Activated naive CD8-positive, alpha-beta T cell (primary cell): ENCODE measurements at regions not wholly inside any gene's neighbourhood (a gene's known extent, or its start where the extent isn't known, plus 50 kb on each side); places are given as distances from the start of the nearest gene placed in this dataset.
"Not testable (repeated sequence)": the region's sequence is repeated elsewhere in the genome, so short reads cannot be mapped to it uniquely, and the experiment has no call there.

ENCODE experiments used
- H3K27ac Mint-ChIP-seq: one replicate; pipeline ENCODE4 v1.8.0; 2021; ENCODE audit warnings: mixed read lengths
- H3K27me3 Mint-ChIP-seq: one replicate; pipeline ENCODE4 v1.8.0; 2021; ENCODE audit warnings: mixed read lengths
- H3K36me3 Mint-ChIP-seq: one replicate; pipeline ENCODE4 v1.8.0; 2021; ENCODE audit warnings: mixed read lengths
- H3K4me1 Mint-ChIP-seq: one replicate; pipeline ENCODE4 v1.8.0; 2021; ENCODE audit warnings: low read depth, mixed read lengths
- H3K4me3 Mint-ChIP-seq: one replicate; pipeline ENCODE4 v1.8.0; 2021; ENCODE audit warnings: mild to moderate bottlenecking, mixed read lengths
- H3K9me3 Mint-ChIP-seq: one replicate; pipeline ENCODE4 v1.8.0; 2021; ENCODE audit warnings: low read depth, mixed read lengths

DNA sequence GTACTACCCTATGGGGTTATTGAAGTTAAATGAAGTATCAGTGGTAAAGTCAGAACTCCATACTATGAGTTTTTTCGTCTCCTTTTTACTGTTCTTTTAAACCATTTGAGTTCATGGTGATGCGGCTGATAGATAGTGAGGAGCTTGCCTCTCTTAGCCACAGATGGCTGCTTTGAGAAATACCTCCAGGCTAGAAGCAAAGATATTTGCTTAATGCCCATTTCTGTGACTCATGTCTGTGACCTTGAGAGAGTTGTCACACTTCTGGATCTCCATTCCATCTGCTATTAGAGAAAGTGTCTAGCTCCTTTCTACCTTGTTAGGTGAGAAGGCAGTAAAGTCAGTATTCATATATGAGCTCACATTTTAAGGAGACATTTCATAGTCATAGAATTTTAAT lies 89.5 kb upstream of the PLXNA2 start:
- H3K4me1 Mint-ChIP-seq: no peaks in the 10 kb centered on the region
- no peak overlapping the region for H3K27ac Mint-ChIP-seq
- no peaks in the 10 kb centered on the region for H3K9me3 Mint-ChIP-seq
- no peak overlapping the region for H3K4me3 Mint-ChIP-seq
- peaks cover 22% of the 10 kb centered on the region for H3K27me3 Mint-ChIP-seq
- H3K36me3 Mint-ChIP-seq: no peaks in the 10 kb centered on the region

DNA sequence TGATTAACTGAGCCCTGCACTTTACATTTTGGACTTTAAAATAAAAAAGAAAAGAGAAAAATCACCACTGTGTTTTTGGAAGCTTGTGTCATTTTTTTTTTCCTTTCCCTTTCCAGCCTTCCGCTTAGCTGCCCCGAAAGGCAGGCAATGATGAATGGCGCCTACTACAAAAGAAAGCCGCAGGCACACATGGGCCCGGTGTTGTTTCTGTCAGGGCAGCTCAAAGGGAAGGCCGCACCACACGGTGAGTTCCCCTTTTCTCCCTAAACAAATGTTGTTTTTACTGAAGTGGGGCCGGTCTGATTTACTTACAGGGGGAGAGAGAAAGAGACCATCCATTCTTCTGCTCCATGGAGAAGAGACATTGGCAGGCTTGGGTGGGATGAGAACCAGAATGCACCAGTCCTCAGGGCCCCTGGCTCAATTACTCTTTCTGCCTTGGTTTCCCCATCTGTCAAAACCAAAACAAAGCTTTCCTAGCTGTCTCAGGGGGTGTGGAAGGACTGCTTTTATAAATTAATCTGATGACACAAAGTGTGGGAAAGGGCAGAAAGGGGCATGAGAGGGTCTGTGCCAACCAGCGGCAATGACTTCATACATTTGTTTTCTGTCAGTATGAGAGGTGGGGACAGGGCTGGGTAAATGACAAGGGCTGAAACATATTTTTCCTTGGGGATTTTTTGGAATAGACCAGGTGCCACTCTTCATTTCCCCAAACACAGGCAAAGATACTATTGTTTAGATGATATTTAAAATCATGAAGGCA lies 91.4 kb upstream of the PLXNA2 start:
- H3K27ac Mint-ChIP-seq: no peak overlapping the region
- no peak overlapping the region for H3K4me3 Mint-ChIP-seq
- H3K9me3 Mint-ChIP-seq: no peaks in the 10 kb centered on the region
- no peaks in the 10 kb centered on the region for H3K4me1 Mint-ChIP-seq
- no peaks in the 10 kb centered on the region for H3K36me3 Mint-ChIP-seq
- H3K27me3 Mint-ChIP-seq: peaks cover 16% of the 10 kb centered on the region

DNA sequence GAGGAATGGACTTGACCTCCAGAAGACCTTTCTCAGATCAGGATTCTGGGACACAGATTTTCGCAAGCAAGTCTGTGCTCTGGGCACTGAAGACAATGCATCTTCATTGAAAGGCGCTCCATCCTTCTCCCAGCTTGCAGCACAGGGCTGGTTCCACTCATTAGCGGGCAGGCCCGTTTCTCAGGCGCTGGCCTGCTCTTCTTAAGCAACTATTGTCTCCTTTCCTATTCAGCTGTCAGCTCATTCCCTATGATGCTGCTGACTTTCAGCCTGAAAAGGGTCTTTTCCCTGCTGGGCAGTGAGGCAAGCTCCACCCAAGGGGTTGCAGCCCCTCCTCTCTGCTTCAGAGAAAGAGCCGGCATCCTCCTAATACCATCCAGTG lies 91.9 kb upstream of the PLXNA2 start:
- no peaks in the 10 kb centered on the region for H3K4me1 Mint-ChIP-seq
- H3K4me3 Mint-ChIP-seq: no peak overlapping the region
- no peak overlapping the region for H3K27ac Mint-ChIP-seq
- H3K36me3 Mint-ChIP-seq: no peaks in the 10 kb centered on the region
- no peaks in the 10 kb centered on the region for H3K9me3 Mint-ChIP-seq
- H3K27me3 Mint-ChIP-seq: peaks cover 15% of the 10 kb centered on the region

DNA sequence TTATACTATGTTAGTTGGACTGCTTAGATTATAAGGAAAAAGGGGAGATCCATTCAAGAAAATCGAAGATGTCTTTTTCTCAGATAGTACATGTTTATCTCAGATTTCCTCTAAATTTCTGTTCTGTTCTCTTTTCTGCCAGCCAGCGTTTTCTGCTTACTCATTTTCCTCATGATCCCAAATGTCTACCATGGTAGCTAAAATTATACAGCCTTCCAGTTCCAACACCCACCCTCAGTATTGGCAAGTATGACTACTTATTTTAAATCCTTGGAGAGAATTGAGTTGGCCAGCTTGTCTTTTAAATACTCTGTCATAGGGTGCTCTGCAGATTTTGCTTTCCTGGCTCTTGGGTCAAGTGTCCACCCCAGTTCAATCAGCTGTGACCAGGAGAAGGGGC lies 95.7 kb upstream of the PLXNA2 start:
- H3K4me3 Mint-ChIP-seq: no peak overlapping the region
- no peak overlapping the region for H3K27ac Mint-ChIP-seq
- H3K36me3 Mint-ChIP-seq: no peaks in the 10 kb centered on the region
- no peaks in the 10 kb centered on the region for H3K9me3 Mint-ChIP-seq
- peaks cover 4% of the 10 kb centered on the region for H3K27me3 Mint-ChIP-seq
- no peaks in the 10 kb centered on the region for H3K4me1 Mint-ChIP-seq

DNA sequence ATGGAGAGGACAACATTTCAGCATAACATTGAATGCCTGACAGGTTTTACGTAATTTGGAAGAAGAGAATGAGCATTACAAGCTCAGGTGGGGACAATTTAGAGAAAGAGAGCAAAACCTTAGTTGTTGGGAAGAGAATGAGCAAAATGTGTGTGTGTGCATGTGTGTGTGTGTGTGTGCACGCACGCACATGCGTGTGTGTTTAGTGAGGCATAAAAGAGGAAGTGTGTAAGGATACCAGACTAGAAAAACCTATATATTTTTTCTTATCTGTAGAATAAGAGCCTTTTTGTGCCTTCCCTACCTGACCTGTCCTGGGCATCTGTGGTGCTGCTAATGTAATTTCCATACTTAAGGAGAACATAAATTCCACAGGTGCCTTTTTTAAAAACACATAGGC lies 99.0 kb upstream of the PLXNA2 start:
- no peaks in the 10 kb centered on the region for H3K9me3 Mint-ChIP-seq
- no peaks in the 10 kb centered on the region for H3K4me1 Mint-ChIP-seq
- H3K36me3 Mint-ChIP-seq: no peaks in the 10 kb centered on the region
- no peak overlapping the region for H3K4me3 Mint-ChIP-seq
- H3K27ac Mint-ChIP-seq: no peak overlapping the region
- peaks cover 2% of the 10 kb centered on the region for H3K27me3 Mint-ChIP-seq

DNA sequence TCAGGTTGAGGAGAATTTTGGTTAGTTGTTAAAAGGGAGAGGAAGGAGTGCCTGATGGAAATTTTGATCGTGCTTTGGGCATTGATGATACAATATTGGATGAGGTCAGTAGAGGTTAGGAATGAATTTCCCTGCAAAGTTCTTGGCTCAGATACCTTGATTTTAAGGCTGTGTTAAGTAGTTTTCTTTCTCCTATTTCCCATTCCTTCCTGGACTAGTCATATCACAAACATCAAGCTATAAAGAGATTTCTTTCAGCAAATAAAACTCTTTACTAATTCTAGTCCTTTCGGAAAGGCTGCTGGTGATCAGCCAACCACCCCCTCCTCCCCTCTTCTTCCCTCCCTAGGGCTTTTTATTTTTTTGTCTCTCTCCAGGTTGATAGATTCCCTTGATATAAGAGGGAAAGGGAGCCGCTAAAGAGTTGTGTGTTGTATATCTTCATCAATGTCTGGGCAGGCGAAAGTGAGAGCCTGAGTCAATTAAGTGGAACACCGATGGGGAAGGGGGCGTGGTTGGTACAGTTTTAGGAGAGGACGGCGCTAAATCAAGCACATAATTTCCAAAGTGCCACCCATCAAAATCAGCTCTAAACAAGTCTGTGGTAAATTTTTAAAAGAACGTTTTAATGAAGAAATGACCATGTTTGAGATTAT lies 100.1 kb upstream of the PLXNA2 start:
- Mint-ChIP-seq H3K9me3 (no peaks in the 10 kb centered on the region), H3K27ac (no peak overlapping the region), H3K36me3 (no peaks in the 10 kb centered on the region), H3K4me3 (no peak overlapping the region), H3K27me3 (peaks cover 2% of the 10 kb centered on the region), H3K4me1 (no peaks in the 10 kb centered on the region)

DNA sequence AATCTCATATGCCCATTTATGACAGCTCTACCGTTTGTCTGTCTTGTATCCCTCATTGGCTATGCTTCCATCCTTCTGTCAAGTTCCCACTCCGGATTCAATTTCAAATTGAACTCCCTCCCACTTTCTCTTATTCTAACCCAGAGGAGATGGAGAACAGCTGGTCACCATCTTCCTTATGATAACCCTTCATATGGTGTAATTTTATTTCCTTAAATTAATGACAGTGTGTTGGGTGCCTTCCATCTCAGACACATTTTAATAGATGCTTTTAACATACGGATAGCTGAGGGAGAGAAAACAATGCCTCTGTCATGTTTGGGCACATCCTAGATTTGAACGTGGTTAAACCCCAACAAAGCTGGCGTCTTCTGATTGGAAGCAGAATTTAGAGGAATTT lies 103.0 kb upstream of the PLXNA2 start:
- no peaks in the 10 kb centered on the region for H3K36me3 Mint-ChIP-seq
- no peak overlapping the region for H3K27ac Mint-ChIP-seq
- no peaks in the 10 kb centered on the region for H3K4me1 Mint-ChIP-seq
- H3K27me3 Mint-ChIP-seq: peaks cover 2% of the 10 kb centered on the region
- H3K4me3 Mint-ChIP-seq: no peak overlapping the region
- no peaks in the 10 kb centered on the region for H3K9me3 Mint-ChIP-seq

DNA sequence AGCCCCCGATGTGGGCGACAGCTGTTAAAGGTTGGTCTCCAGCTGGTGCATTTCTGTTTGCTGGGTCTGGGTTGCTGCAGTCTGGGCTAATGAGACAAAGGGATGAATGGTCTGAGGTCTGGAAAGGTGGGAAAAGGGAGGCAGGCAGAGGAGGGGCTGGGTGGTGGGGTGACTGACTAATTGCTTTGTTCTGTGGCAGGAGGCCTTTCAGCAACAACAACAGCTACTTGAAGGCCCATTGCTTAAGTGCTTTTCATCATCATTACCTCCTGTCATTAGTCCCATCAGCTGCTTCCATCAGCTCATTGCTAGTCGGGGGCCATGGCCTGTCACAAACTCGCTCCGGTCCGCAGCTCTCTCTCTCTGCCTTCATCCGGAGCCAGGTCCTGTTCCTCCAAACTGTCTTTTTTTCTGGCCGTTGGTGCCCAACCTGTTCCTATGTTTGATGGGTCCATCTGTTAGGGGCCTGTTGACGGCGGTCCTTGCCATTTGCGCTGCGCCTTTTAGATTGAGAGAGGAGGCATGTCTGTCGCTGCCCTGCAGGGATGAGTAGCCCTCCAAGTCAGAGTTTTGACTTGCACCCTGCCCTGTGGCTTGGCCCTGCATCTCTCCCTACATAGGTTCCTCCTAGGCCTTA lies 105.6 kb upstream of the PLXNA2 start:
- Mint-ChIP-seq H3K36me3 (no peaks in the 10 kb centered on the region), H3K4me1 (no peaks in the 10 kb centered on the region), H3K9me3 (no peaks in the 10 kb centered on the region), H3K27ac (no peak overlapping the region), H3K27me3 (peaks cover 2% of the 10 kb centered on the region), H3K4me3 (no peak overlapping the region)

DNA sequence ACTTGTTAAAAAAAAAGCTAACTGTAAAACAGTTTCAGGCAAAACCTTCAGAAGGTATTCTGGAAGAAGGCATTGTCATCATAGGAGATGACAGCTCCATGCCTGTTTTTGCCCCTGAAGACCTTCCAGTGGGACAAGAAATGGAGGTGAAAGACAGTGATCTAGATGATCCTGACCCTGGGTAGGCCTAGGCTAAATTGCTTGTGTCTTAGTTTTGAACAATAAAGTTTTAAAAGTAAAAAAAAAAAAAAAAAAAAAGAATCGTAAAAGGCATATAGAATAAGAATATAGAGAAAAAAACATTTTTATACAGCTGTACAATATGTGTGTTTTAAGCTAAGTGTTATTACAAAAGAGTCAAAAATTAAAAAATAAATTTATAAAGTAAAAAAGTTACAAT lies 106.6 kb upstream of the PLXNA2 start:
- Mint-ChIP-seq H3K27me3 (peaks cover 2% of the 10 kb centered on the region), H3K4me1 (no peaks in the 10 kb centered on the region), H3K27ac (no peak overlapping the region), H3K4me3 (no peak overlapping the region), H3K9me3 (no peaks in the 10 kb centered on the region), H3K36me3 (no peaks in the 10 kb centered on the region)

DNA sequence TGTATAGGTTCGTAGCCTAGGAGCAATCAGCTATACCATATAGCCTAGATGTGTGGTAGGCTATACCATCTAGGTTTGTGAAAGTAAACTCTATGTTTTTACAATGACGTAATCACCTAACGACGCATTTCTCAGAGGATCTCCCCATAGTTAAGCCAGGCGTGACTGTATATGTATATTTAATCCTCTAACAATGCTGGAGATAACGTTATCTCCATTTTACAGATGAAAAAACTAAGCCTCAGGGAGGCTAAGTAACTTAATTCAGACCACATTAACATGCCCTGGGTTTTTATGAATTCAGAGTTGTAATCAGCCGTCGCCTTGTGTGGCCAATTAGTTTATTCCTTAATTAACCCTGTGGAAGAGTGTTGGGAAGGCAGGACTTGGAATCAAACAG lies 107.7 kb upstream of the PLXNA2 start:
- no peaks in the 10 kb centered on the region for H3K36me3 Mint-ChIP-seq
- no peak overlapping the region for H3K4me3 Mint-ChIP-seq
- H3K9me3 Mint-ChIP-seq: no peaks in the 10 kb centered on the region
- no peaks in the 10 kb centered on the region for H3K4me1 Mint-ChIP-seq
- peaks cover 2% of the 10 kb centered on the region for H3K27me3 Mint-ChIP-seq
- H3K27ac Mint-ChIP-seq: no peak overlapping the region

DNA sequence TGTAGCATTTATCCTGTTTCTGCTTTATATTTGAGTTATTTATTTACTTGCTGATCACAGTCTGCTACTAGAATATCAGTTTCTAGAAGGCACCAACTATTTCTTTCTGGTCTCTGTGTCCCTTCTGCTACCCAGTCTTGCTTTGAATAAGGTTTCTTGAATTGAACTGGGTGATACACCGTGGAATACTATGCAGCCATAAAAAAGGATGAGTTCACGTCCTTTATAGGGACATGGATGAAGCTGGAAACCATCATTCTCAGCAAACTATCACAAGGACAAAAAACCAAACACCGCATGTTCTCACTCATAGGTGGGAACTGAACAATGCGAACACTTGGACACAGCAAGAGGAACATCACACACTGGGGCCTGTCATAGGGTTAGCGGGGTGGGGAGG lies 109.6 kb upstream of the PLXNA2 start:
- not testable (repeated sequence) for H3K27ac Mint-ChIP-seq, H3K9me3 Mint-ChIP-seq, H3K4me3 Mint-ChIP-seq

DNA sequence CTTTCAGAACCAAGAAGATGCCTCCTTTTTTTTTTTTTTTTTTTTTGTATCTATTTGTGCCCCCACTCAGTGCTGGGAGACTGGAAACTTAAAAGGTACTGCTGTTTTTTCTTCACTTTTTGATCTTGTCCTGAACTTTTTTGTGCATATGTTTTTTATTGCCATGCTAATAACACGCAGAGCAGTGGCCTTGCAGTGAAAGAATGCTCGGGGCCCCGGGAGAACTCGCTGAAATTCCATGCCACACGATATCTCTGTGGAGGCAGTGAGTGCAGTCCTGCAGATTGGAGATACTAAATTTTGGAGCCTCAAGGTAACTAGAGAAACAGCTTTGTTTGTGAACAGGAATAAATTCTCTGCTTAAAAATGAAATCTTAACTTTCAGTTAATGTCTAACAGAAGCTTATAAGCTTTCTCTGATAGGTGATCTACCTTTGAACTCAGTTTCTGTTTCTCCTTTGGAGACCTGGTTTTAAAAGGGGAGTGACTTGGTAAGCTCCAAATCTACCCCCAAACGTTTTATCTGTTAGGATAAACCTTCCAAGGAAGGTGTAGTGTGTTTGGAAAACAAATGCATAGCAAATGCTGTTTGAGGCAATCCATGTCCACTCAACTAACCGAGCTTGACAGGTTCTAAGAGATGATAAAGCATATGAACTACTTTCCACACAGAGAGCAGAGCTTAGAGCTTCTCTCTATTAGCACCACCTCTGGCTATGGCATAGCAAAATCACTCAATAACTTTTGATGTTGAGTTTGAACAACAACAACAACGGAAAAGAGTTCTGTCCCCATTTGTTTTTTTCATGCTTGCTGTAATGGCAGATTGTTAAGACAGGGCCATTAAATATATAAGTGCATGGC lies 113.7 kb upstream of the PLXNA2 start:
- Mint-ChIP-seq H3K9me3 (no peaks in the 10 kb centered on the region), H3K27ac (no peak overlapping the region), H3K4me1 (no peaks in the 10 kb centered on the region), H3K36me3 (no peaks in the 10 kb centered on the region), H3K27me3 (peaks cover 8% of the 10 kb centered on the region), H3K4me3 (no peak overlapping the region)

More for the DNA sequence above, 109.6 kb upstream of the PLXNA2 start:
- not testable (repeated sequence) for H3K36me3 Mint-ChIP-seq, H3K27me3 Mint-ChIP-seq, H3K4me1 Mint-ChIP-seq

DNA sequence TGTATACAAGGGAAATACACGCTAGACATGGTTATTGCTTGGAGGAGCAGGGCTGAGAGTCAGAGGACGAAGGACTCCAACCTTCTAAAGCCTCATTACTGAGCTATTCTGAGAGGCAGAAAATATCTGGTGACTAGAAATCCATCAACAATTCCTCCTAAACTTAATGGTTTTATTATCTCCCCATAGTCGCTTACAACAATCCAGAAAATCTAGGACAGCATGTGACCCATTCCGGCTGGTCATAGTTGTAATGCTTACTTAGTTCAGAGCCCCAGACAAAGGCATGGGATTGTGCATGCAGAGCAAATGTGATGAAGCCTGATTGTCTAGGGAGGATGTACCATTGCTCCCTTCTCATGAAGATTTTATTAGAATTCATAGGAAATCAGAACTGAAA lies 114.5 kb upstream of the PLXNA2 start:
- Mint-ChIP-seq H3K4me1 (no peaks in the 10 kb centered on the region), H3K36me3 (no peaks in the 10 kb centered on the region), H3K27me3 (peaks cover 10% of the 10 kb centered on the region), H3K4me3 (no peak overlapping the region), H3K27ac (no peak overlapping the region), H3K9me3 (no peaks in the 10 kb centered on the region)

DNA sequence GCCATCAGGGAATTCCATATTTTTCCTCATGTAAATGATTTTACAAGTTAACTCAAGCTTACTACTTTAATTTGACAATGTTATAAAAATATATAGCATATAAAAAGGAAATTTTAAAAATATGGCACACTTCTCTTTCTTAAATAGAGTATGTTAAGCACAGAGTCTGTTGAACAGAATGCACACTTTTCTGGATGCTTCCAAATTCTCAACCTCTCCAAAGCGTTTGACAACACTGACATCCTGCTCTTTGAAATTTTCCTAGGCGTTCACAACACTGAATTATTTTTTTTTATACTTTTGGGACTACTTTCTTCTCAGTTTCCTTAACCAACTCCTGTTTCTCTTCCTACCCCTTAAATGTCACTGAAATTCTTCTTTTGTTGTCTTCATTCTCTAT lies 117.8 kb upstream of the PLXNA2 start:
- H3K36me3 Mint-ChIP-seq: no peaks in the 10 kb centered on the region
- no peaks in the 10 kb centered on the region for H3K9me3 Mint-ChIP-seq
- H3K27ac Mint-ChIP-seq: no peak overlapping the region

DNA sequence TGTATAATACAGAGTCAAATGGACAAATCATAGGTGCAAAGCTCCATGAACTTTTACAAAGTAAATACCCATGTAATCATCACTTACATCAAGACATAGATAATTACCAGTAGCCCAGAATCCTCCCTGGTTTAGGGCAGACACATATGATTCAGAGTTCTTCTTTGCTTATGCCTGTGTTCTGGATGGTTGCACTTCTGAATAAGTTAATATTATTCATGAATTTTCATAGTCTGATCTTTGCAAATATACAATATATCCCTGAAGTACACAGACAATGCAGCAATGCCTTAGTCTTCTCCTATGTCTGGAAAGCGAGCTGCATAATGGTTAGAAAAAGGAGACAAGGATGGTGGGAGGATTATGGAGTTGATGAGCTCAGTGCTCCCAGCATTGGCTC lies 122.4 kb upstream of the PLXNA2 start:
- H3K27ac Mint-ChIP-seq: no peak overlapping the region
- H3K4me3 Mint-ChIP-seq: no peak overlapping the region
- no peaks in the 10 kb centered on the region for H3K4me1 Mint-ChIP-seq
- H3K27me3 Mint-ChIP-seq: peaks cover 14% of the 10 kb centered on the region
- H3K9me3 Mint-ChIP-seq: no peaks in the 10 kb centered on the region
- no peaks in the 10 kb centered on the region for H3K36me3 Mint-ChIP-seq

More for the DNA sequence above, 117.8 kb upstream of the PLXNA2 start:
- Mint-ChIP-seq H3K4me3 (no peak overlapping the region), H3K4me1 (no peaks in the 10 kb centered on the region), H3K27me3 (peaks cover 11% of the 10 kb centered on the region)
